Thoracic aorta (tissue), 2 donors: ENCODE measurements at regions not wholly inside any gene's neighbourhood (a gene's known extent, or its start where the extent isn't known, plus 50 kb on each side); places are given as distances from the start of the nearest gene placed in this dataset.

ENCODE experiments used
- ATAC-seq: fragments of 150-250 bp; one replicate; pipeline ENCODE4 v1.8.0; 2017; ENCODE audit warnings: low read depth; ENCODE audit not compliant: insufficient number of reproducible peaks, low FRiP score
- DNase-seq: peaks from one replicate; pipeline ENCODE4 v3.0.0-alpha.2; 2020; ENCODE audit warnings: low spot score
- H3K27ac ChIP-seq, 2 donors: fragments of 200-600 bp; sonication (generic); 1 replicate in 1 of 2; 2 replicates in 1 of 2; pipeline ENCODE4 v1.5.1; 2016; ENCODE audit warnings: mild to moderate bottlenecking in 2 of 2, moderate library complexity in 2 of 2
- H3K27me3 ChIP-seq: fragments of 200-600 bp; sonication (generic); replicated peaks from 2 replicates; pipeline ENCODE4 v1.6.0; 2016; ENCODE audit warnings: mild to moderate bottlenecking; ENCODE audit not compliant: insufficient read depth
- H3K36me3 ChIP-seq: fragments of 200-600 bp; sonication (generic); one replicate; pipeline ENCODE4 v1.5.1; 2016
- H3K4me1 ChIP-seq, 2 donors: fragments of 200-600 bp; sonication (generic); 1 replicate in 1 of 2; 2 replicates in 1 of 2; pipeline versions ENCODE4 v1.5.1 to v1.6.0; 2016; ENCODE audit warnings: low read depth in 2 of 2, mild to moderate bottlenecking in 1 of 2; ENCODE audit not compliant: control insufficient read depth in 1 of 2
- H3K4me3 ChIP-seq: fragments of 200-600 bp; sonication (generic); 2 replicates; pipeline ENCODE4 v1.5.1; 2016; ENCODE audit warnings: mild to moderate bottlenecking
- H3K9me3 ChIP-seq: fragments of 200-600 bp; sonication (generic); 2 replicates; pipeline ENCODE4 v1.5.1; 2016
- TF ChIP-seq, protein P1 (sequence below): fragments of 200-600 bp; sonication (generic); IDR thresholded peaks from one replicate; pipeline ENCODE4 v1.5.1; 2019; ENCODE audit warnings: antibody characterized with exemption

GRCh38 chr14:84003346-84003745, 1526.6 kb upstream of the FLRT2 start:
- TF ChIP-seq, protein P1, sequence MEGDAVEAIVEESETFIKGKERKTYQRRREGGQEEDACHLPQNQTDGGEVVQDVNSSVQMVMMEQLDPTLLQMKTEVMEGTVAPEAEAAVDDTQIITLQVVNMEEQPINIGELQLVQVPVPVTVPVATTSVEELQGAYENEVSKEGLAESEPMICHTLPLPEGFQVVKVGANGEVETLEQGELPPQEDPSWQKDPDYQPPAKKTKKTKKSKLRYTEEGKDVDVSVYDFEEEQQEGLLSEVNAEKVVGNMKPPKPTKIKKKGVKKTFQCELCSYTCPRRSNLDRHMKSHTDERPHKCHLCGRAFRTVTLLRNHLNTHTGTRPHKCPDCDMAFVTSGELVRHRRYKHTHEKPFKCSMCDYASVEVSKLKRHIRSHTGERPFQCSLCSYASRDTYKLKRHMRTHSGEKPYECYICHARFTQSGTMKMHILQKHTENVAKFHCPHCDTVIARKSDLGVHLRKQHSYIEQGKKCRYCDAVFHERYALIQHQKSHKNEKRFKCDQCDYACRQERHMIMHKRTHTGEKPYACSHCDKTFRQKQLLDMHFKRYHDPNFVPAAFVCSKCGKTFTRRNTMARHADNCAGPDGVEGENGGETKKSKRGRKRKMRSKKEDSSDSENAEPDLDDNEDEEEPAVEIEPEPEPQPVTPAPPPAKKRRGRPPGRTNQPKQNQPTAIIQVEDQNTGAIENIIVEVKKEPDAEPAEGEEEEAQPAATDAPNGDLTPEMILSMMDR = no peak
- H3K9me3 ChIP-seq = no peaks in the 10 kb centered on the region
- H3K4me1 ChIP-seq = no peaks in the 10 kb centered on the region
- DNase-seq (no peak), ATAC-seq (no peak)
- H3K36me3 ChIP-seq = no peaks in the 10 kb centered on the region
- H3K27me3 ChIP-seq = no peaks in the 10 kb centered on the region
- no peak overlapping the region for H3K4me3 ChIP-seq
- H3K27ac ChIP-seq = no peak overlapping the region

GRCh38 chr14:84006643-84007155, 1523.2 kb upstream of the FLRT2 start:
- TF ChIP-seq, protein P1 = no peak
- no peaks in the 10 kb centered on the region for H3K36me3 ChIP-seq
- H3K27ac ChIP-seq = no peak overlapping the region
- no peak for DNase-seq
- H3K9me3 ChIP-seq = no peaks in the 10 kb centered on the region
- peak; percentile 54 for ATAC-seq
- no peaks in the 10 kb centered on the region for H3K27me3 ChIP-seq
- H3K4me3 ChIP-seq = no peak overlapping the region
- no peaks in the 10 kb centered on the region for H3K4me1 ChIP-seq

GRCh38 chr14:84013424-84013823, 1516.5 kb upstream of the FLRT2 start:
- ATAC-seq (no peak), DNase-seq (no peak)
- Histone ChIP-seq H3K4me3 (no peak overlapping the region), H3K27me3 (no peaks in the 10 kb centered on the region), H3K9me3 (no peaks in the 10 kb centered on the region), H3K27ac (no peak overlapping the region), H3K36me3 (no peaks in the 10 kb centered on the region), H3K4me1 (peaks cover 3 to 9% of the 10 kb centered on the region in 2 donors)
- TF ChIP-seq, protein P1 = no peak

DNA sequence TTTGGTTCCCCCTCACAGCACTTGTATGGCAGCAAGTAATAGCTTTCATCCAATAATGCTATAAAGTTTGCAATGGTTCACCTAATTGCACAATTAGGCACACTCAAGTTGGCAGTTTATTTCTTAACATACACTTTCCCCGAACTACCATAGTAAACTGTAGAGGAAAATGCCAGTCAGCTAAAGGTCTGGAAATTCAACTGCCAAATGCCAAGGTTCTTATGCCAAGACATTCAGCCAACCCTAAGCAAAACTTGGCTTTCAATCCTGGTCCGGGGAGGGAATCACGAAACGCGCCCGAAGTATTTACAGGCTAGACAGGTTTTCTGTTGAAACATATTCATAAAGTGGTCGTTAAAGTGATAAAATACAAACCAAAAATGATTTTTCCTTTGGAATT, 1512.4 kb upstream of the FLRT2 start:
- DNase-seq (no peak), ATAC-seq (no peak)
- TF ChIP-seq, protein P1 = no peak
- Histone ChIP-seq H3K27ac (no peak overlapping the region), H3K27me3 (no peaks in the 10 kb centered on the region), H3K9me3 (no peaks in the 10 kb centered on the region), H3K4me3 (no peak overlapping the region), H3K36me3 (no peaks in the 10 kb centered on the region), H3K4me1 (peaks cover 3 to 9% of the 10 kb centered on the region in 2 donors)

DNA sequence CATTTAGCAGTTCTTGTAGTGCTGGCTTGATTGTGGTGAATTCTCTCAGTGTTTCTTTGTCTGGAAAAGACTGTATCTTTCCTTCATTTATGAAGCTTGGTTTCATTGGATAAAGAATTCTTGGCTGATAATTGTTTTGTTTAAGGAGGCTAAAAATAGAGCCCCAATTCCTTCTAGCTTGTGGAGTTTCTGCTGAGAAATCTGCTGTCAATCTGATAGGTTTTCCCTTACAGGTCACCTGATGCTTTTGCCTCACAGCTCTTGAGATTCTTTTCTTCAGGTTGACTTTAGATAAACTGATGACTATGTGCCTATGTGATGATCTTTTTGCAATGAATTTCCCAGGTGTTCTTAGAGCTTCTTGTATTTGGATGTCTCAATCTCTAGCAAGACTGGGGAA, 1508.5 kb upstream of the FLRT2 start:
- H3K9me3 ChIP-seq = no peaks in the 10 kb centered on the region
- TF ChIP-seq, protein P1 = no peak
- no peak for ATAC-seq
- DNase-seq = no peak
- H3K4me1 ChIP-seq = peaks cover 3 to 9% of the 10 kb centered on the region in 2 donors
- H3K27me3 ChIP-seq = no peaks in the 10 kb centered on the region
- H3K27ac ChIP-seq = no peak overlapping the region
- no peaks in the 10 kb centered on the region for H3K36me3 ChIP-seq
- H3K4me3 ChIP-seq = no peak overlapping the region
